ENCODE measurements at regions not wholly inside any gene's neighbourhood (a gene's known extent, or its start where the extent isn't known, plus 50 kb on each side); places are given as distances from the start of the nearest gene placed in this dataset.

- Histone ChIP-seq H3K79me2 (ENCODE audit: control insufficient read depth, insufficient read depth, low read length) (no peaks in the 10 kb centered on the region), H3K9me3 (replicated peaks; ENCODE audit: control insufficient read depth, insufficient read depth, low read length) (no peaks in the 10 kb centered on the region), H3K36me3 (ENCODE audit: control insufficient read depth in 2 of 2, extremely low read depth in 1 of 2, insufficient read depth in 2 of 2, low read length in 2 of 2) (no peaks in the 10 kb centered on the region), H3K4me1 (ENCODE audit: control insufficient read depth, extremely low read depth, insufficient read depth, low read length) (peaks cover 16% of the 10 kb centered on the region), H4K20me1 (replicated peaks; ENCODE audit: control insufficient read depth, extremely low read depth, insufficient read depth, low read length) (no peaks in the 10 kb centered on the region), H3K9me1 (replicated peaks; ENCODE audit: control insufficient read depth, extremely low read depth, insufficient read depth, low read length) (no peaks in the 10 kb centered on the region), H2AFZ (ENCODE audit: low read depth, low read length) (no peak overlapping the region), H3K27me3 (ENCODE audit: control insufficient read depth in 2 of 2, insufficient read depth in 2 of 2, low read length in 2 of 2) (no peaks in the 10 kb centered on the region), H3K27ac (ENCODE audit: insufficient read depth, low read depth, low read length) (no peak overlapping the region), H3K9ac (replicated peaks; ENCODE audit: extremely low read depth, insufficient read depth, low read length) (no peak overlapping the region), H3K4me3 (replicated peaks in 1 of 3; ENCODE audit: insufficient read depth in 1 of 3, low read depth in 1 of 3, low read length in 3 of 3) (no peak overlapping the region), H3K4me2 (ENCODE audit: insufficient read depth, low read length) (no peak overlapping the region)
- DNase-seq (ENCODE audit: low read depth, low spot score) = no peak
- no TSS peak for BruUV-seq (replicated peaks)
- intact Hi-C loops (cut with micrococcal nuclease) = no loop called here
- no peak for FAIRE-seq
- POLR2A ChIA-PET = no interaction called here
- dilution Hi-C loops (cut with MboI; ENCODE audit: extremely low pct_ligation_motif_present, low sequenced_read_pairs) = no loop called here
- CTCF ChIA-PET = no interaction called here
- no peak for TF ChIP-seq POLR2AphosphoS5 (IDR thresholded peaks at IDR 0.05; ENCODE audit: insufficient read depth, low read depth, low read length)
- no peak for TF ChIP-seq EZH2 (IDR thresholded peaks at IDR 0.05; ENCODE audit: borderline replicate concordance, low read depth, low read length, severe bottlenecking)
- no peak for TF ChIP-seq GATA2 (IDR thresholded peaks at IDR 0.05; ENCODE audit: insufficient read depth, insufficient read length, low read depth, low read length)
- no peak for TF ChIP-seq JUN (IDR thresholded peaks at IDR 0.05; ENCODE audit: borderline replicate concordance, insufficient read depth, insufficient read length, low read depth)
- TF ChIP-seq MAX (IDR thresholded peaks at IDR 0.05; ENCODE audit: insufficient read depth, insufficient read length) = no peak
- TF ChIP-seq CTCF (IDR thresholded peaks at IDR 0.05; ENCODE audit: extremely low read depth in 1 of 2, insufficient read depth in 1 of 2, low read depth in 1 of 2, low read length in 2 of 2) = no peak
- TF ChIP-seq POLR2A (IDR thresholded peaks at IDR 0.05; ENCODE audit: low read depth, low read length) = no peak
- no peak for TF ChIP-seq MYC (IDR thresholded peaks at IDR 0.05; ENCODE audit: low read depth, low read length)
- TF ChIP-seq FOS (IDR thresholded peaks at IDR 0.05; ENCODE audit: borderline replicate concordance, insufficient read depth, low read length) = no peak
Observed at GRCh38 chr6:113594726-113595125, 262.4 kb upstream of the MARCKS start.

Data from endothelial cell of umbilical vein (primary cell).